ENCODE measurements at regions not wholly inside any gene's neighbourhood (a gene's known extent, or its start where the extent isn't known, plus 50 kb on each side); places are given as distances from the start of the nearest gene placed in this dataset.
A peak's percentile ranks its signal among the peaks of the same experiment; 100 is the strongest.

- CTCF ChIA-PET = no interaction called here
- no peaks in the 10 kb centered on the region for H3K9me3 Mint-ChIP-seq
- H3K27ac Mint-ChIP-seq = no peak overlapping the region
- peak; percentile 37 for DNase-seq
- H3K4me1 Mint-ChIP-seq = peaks cover 74% of the 10 kb centered on the region
- H3K36me3 Mint-ChIP-seq = peaks cover under 1% of the 10 kb centered on the region
- peak overlapping the region; percentile 17 for H3K4me3 Mint-ChIP-seq
- peaks cover 73% of the 10 kb centered on the region for H3K27me3 Mint-ChIP-seq
Observed at GRCh38 chr6:105985816-105986632, 100.1 kb upstream of the PRDM1 start.

GRCh38 chr6:105985098-105985815 lies 100.9 kb upstream of the PRDM1 start:
- CTCF ChIA-PET = no interaction called here
- peak overlapping the region; percentile 17 for H3K4me3 Mint-ChIP-seq
- H3K4me1 Mint-ChIP-seq = peaks cover 78% of the 10 kb centered on the region
- no peaks in the 10 kb centered on the region for H3K9me3 Mint-ChIP-seq
- no peak for DNase-seq
- no peak overlapping the region for H3K27ac Mint-ChIP-seq
- H3K36me3 Mint-ChIP-seq = peaks cover 3% of the 10 kb centered on the region
- H3K27me3 Mint-ChIP-seq = peaks cover 74% of the 10 kb centered on the region

DNA sequence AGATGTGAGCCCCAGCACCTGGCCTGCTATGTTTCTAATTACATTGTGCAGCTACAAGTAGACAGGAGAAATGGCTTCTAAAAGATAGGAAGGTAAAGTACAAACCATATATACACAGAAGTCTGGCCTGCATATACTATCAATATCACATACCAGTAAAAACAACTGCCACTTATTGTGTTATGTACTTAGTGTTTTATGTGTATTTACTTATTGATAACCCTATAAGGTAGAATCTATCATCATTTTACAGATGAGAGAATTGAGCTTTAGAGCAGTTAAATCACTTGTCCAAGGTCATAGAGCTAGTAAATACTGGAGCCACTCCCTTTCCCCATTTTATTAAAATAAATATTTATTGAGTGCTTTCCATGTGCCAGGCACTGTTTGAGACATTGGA lies 102.4 kb upstream of the PRDM1 start:
- Mint-ChIP-seq H3K4me3 (no peak overlapping the region), H3K27ac (no peak overlapping the region), H3K27me3 (peaks cover 61% of the 10 kb centered on the region), H3K9me3 (no peaks in the 10 kb centered on the region), H3K36me3 (peaks cover 3% of the 10 kb centered on the region), H3K4me1 (peaks cover 84% of the 10 kb centered on the region)
- CTCF ChIA-PET = interaction anchor here (1.0 to 2.1 kb wide), 4 partner anchors 9 to 337 kb away, joined by 3 to 5 read pairs (median 4); partner anchors contain the start of gene PRDM1
- DNase-seq = no peak

DNA sequence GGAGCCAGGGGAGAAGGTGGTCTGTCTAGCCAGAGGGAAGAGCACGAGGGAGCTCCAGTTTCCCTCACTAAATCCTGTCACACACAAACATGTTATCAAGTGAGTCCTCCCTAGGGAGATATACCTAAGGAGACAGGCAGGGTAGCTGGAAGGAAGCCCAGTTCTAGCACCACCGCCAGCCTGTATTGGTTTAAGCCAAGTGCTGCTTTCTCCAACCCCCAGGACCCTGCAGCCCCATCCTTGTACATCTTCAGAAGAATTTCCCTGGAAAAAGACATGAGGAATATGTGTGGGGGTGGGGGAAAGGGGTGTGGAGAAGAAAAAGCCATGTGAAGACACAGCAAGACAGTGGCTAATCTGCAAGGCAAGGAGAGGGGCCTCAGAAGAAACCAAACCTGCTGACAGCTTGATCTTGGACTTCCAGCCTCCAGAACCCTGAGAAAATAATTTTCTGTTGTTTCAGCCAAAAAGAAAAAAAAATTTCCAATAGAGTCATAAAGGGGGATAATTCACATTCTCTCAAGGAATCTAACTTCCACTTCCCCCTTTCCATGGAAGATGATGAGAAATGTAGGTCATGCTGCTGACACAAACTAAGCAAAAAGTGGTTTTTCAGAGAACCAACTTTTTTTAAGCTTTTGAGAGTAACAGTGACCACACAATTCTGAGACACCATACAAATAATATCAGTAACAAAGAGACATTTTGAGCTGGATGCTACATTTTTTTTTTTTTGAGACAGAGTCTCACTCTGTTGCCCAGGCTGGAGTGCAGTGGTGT lies 103.2 kb upstream of the PRDM1 start:
- Mint-ChIP-seq H3K4me3 (no peak overlapping the region), H3K27me3 (peaks cover 57% of the 10 kb centered on the region), H3K27ac (peak overlapping the region; percentile 29), H3K36me3 (peaks cover 5% of the 10 kb centered on the region), H3K9me3 (no peaks in the 10 kb centered on the region), H3K4me1 (peaks cover 87% of the 10 kb centered on the region)
- CTCF ChIA-PET = interaction anchor here (0.7 to 2.1 kb wide), 4 partner anchors 9 to 337 kb away, joined by 3 to 5 read pairs (median 3); no protein-coding TSS in a partner anchor
- no peak for DNase-seq

GRCh38 chr6:105981888-105982358 lies 104.2 kb upstream of the PRDM1 start:
- Mint-ChIP-seq H3K27ac (peak overlapping the region; percentile 88), H3K36me3 (peaks cover 7% of the 10 kb centered on the region)

DNA sequence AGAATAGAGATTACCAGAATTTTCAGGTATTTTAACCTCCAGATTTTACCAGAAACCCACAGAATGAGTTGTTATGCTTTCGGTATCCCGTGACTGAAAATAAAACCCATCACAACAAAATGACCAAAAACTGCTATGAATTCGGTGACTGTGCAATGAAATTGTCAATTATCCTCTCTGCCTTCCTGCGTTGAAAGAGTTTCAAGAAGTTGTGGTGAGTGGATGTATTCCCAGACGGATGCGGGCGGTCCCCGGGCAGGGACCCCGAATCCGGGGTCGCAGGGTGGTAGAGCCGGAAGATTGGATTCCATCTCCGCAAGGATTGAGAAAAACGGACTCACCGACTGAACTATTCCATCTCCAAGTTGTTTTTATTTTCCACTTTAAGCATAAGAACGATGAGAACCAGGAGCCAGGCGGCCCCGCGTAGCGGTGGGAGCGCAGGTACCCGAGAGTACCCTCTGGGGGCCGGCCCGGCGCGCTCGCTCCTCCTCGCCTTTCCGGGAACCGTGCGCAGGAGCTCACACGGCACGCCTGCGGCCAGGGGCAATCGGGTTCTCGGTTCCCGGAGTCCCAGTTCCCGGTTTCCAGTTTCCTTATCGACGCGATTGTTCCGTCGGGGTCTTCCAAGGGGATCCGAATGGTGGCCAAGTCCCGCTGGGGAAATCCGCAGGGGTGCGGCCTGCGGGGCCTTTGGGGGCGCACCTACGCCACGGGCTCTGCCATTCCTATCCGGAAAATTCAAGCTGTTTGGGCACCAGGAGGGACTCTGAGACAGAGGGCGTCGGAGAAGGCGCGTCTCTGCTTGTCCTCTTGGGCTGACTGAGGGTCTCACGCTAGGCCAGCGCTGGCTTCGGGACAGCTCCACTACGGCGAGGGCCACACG lies 104.9 kb upstream of the PRDM1 start:
- Mint-ChIP-seq H3K9me3 (no peaks in the 10 kb centered on the region), H3K36me3 (peaks cover 7% of the 10 kb centered on the region), H3K4me1 (peaks cover 77% of the 10 kb centered on the region), H3K27me3 (peaks cover 42% of the 10 kb centered on the region), H3K27ac (peak overlapping the region; percentile 88), H3K4me3 (peak overlapping the region; percentile 72)
- CTCF ChIA-PET = interaction anchor here (1.1 to 1.4 kb wide), 2 partner anchors 11 to 242 kb away, joined by 4 to 6 read pairs; no protein-coding TSS in a partner anchor
- DNase-seq = peak; percentile 60

More at GRCh38 chr6:105981888-105982358, 104.2 kb upstream of the PRDM1 start:
- Mint-ChIP-seq H3K4me3 (peak overlapping the region; percentile 72), H3K27me3 (peaks cover 49% of the 10 kb centered on the region), H3K9me3 (no peaks in the 10 kb centered on the region), H3K4me1 (peaks cover 81% of the 10 kb centered on the region)
- CTCF ChIA-PET = interaction anchor here (1.0 to 1.4 kb wide), 3 partner anchors 11 to 241 kb away, joined by 3 to 6 read pairs (median 4); no protein-coding TSS in a partner anchor
- no peak for DNase-seq

- no peak for DNase-seq
- Mint-ChIP-seq H3K9me3 (no peaks in the 10 kb centered on the region), H3K27ac (peak overlapping the region; percentile 6), H3K4me1 (peaks cover 60% of the 10 kb centered on the region), H3K4me3 (no peak overlapping the region), H3K27me3 (peaks cover 28% of the 10 kb centered on the region), H3K36me3 (peaks cover 7% of the 10 kb centered on the region)
- CTCF ChIA-PET = no interaction called here
Observed at GRCh38 chr6:105978974-105979373, 107.2 kb upstream of the PRDM1 start.

DNA sequence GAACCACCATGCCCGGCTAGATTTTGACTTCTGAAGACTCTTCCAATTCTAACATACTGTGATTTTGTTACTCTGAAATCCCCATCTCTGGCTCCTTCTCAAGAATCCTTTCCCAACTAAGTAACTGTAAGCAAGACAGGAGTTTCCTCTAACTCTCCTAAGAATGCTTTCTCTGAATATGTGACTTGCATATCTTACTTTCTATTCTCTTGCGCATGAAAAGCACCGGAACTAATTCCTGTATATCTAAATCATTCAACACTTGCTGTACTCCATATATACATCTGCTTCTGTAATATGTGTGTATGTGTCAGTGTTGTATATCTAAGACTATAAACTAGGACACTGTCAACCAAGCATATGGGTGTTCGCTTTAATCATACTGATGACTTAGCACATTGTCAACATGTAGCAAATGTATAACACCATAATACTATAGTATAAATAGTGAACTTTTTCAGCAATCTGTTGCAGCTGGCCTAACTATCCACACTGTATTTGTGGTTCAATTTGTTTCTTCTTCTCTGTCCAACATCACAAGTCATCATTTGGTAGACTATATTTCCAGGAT lies 108.1 kb upstream of the PRDM1 start:
- Mint-ChIP-seq H3K27me3 (peaks cover 31% of the 10 kb centered on the region), H3K27ac (no peak overlapping the region), H3K4me1 (peaks cover 52% of the 10 kb centered on the region), H3K4me3 (no peak overlapping the region), H3K36me3 (peaks cover 13% of the 10 kb centered on the region), H3K9me3 (peaks cover 7% of the 10 kb centered on the region)
- no peak for DNase-seq
- CTCF ChIA-PET = no interaction called here

DNA sequence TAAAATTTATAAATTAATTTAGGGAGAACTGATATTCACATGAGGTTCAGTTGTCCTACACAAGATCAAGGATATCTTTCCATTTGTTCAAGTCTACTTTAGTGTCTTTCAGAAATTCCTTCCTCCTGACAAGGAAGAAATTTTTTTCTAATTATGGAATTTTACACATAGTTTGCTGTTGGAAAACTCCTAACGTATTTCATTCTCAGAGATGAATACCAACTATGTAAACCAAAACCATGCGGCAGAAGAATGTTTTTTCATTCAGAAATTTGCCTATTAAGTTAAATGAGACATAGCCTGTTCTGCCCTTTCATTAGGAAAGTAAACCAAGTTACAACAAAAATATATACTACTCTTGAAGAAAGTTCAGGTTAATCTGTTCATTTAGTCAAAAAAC lies 111.2 kb upstream of the PRDM1 start:
- no peak for DNase-seq
- peaks cover 13% of the 10 kb centered on the region for H3K36me3 Mint-ChIP-seq
- CTCF ChIA-PET = no interaction called here
- peaks cover 26% of the 10 kb centered on the region for H3K9me3 Mint-ChIP-seq
- H3K4me1 Mint-ChIP-seq = peaks cover 25% of the 10 kb centered on the region
- no peak overlapping the region for H3K4me3 Mint-ChIP-seq
- H3K27ac Mint-ChIP-seq = no peak overlapping the region
- peaks cover 16% of the 10 kb centered on the region for H3K27me3 Mint-ChIP-seq

DNA sequence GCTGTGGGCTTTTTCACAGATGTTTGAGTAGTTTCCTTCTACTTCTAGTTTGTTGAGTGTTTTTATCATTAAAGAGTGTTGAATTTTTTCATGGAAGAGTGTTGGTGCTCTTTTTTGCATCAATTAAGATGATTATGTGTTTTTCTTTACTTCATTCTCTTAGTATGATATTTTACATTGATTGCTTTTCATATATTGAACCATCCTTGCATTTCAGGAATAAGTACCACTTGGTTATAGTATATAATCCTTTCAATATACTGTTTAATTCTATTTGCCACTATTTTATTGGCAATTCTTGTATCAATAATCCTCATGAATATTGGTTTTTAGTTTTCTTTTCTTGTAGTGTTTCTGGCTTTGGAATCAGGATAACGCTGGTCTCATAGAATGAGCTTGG lies 113.7 kb upstream of the PRDM1 start:
- peaks cover 26% of the 10 kb centered on the region for H3K9me3 Mint-ChIP-seq
- DNase-seq = no peak
- H3K36me3 Mint-ChIP-seq = peaks cover 9% of the 10 kb centered on the region
- peaks cover 21% of the 10 kb centered on the region for H3K27me3 Mint-ChIP-seq
- H3K4me3 Mint-ChIP-seq = no peak overlapping the region
- CTCF ChIA-PET = no interaction called here
- peaks cover 6% of the 10 kb centered on the region for H3K4me1 Mint-ChIP-seq
- no peak overlapping the region for H3K27ac Mint-ChIP-seq

- peaks cover 9% of the 10 kb centered on the region for H3K36me3 Mint-ChIP-seq
- peaks cover 18% of the 10 kb centered on the region for H3K27me3 Mint-ChIP-seq
- no peak overlapping the region for H3K27ac Mint-ChIP-seq
- peaks cover 2% of the 10 kb centered on the region for H3K4me1 Mint-ChIP-seq
- CTCF ChIA-PET = no interaction called here
- peaks cover 26% of the 10 kb centered on the region for H3K9me3 Mint-ChIP-seq
- no peak for DNase-seq
- H3K4me3 Mint-ChIP-seq = no peak overlapping the region
Observed at GRCh38 chr6:105968603-105969333, 117.4 kb upstream of the PRDM1 start.

DNA sequence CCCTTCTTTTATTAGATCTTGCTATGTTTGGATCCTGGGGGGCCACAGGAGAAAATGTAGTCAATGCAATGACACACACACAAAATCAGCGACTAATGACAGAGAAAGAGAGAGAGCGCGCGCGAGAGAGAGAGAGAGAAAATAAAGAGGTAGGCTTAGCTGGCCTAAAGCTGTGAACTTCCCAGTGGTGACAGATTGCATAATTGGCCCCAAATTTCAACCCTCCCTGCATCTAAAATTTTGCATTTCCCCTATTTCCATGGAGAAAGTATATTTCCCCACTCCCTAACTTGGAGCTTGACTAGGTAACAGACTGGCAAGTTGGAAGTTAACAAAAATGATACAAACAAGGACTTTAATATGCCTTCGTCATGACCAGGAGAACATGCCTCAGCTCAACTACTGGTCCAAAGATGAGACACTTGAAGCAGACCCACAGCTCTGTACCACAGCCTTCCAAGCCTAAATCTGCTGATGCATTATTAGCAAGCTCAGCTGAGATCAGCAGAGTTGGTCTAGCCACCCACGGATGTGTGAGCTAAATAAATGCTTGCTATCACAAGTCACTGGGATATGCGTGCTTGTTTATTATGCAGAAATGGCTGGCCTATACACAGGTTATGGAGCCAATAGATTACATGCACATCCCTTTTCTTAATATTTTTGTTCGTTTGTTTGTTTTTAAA lies 118.1 kb upstream of the PRDM1 start:
- Mint-ChIP-seq H3K27me3 (peaks cover 16% of the 10 kb centered on the region), H3K36me3 (peaks cover 4% of the 10 kb centered on the region), H3K27ac (no peak overlapping the region), H3K9me3 (peaks cover 20% of the 10 kb centered on the region), H3K4me3 (no peak overlapping the region), H3K4me1 (peaks cover 2% of the 10 kb centered on the region)
- CTCF ChIA-PET = interaction anchor here (0.6 kb wide), 1 partner anchor 221 kb away, joined by 3 read pairs; no protein-coding TSS in a partner anchor
- DNase-seq = no peak
